ENCODE measurements at regions not wholly inside any gene's neighbourhood (a gene's known extent, or its start where the extent isn't known, plus 50 kb on each side); places are given as distances from the start of the nearest gene placed in this dataset.

DNA sequence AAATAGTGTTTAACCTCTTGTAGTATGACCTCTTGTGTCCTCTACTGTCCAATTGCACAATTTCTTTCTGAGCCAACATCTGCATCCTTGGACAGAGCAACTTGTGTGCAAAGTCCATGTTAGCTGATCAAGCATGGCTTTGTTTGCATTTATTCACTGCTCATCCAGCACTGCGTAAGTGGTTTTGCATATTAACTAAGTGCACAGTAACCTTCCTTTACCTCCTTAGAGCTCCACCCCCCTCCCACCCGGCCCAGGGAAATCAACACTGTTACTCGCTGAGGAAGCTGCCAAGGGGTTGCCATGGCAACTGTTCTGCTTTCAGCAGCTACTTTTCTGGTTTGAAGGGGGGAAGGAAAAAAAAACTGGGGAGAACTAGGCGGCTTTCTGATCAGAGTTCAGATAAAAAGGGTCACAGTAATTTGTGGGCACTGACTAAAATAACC is 153.5 kb upstream of the KLF12 start (continued):
- TF ChIP-seq, protein P1, sequence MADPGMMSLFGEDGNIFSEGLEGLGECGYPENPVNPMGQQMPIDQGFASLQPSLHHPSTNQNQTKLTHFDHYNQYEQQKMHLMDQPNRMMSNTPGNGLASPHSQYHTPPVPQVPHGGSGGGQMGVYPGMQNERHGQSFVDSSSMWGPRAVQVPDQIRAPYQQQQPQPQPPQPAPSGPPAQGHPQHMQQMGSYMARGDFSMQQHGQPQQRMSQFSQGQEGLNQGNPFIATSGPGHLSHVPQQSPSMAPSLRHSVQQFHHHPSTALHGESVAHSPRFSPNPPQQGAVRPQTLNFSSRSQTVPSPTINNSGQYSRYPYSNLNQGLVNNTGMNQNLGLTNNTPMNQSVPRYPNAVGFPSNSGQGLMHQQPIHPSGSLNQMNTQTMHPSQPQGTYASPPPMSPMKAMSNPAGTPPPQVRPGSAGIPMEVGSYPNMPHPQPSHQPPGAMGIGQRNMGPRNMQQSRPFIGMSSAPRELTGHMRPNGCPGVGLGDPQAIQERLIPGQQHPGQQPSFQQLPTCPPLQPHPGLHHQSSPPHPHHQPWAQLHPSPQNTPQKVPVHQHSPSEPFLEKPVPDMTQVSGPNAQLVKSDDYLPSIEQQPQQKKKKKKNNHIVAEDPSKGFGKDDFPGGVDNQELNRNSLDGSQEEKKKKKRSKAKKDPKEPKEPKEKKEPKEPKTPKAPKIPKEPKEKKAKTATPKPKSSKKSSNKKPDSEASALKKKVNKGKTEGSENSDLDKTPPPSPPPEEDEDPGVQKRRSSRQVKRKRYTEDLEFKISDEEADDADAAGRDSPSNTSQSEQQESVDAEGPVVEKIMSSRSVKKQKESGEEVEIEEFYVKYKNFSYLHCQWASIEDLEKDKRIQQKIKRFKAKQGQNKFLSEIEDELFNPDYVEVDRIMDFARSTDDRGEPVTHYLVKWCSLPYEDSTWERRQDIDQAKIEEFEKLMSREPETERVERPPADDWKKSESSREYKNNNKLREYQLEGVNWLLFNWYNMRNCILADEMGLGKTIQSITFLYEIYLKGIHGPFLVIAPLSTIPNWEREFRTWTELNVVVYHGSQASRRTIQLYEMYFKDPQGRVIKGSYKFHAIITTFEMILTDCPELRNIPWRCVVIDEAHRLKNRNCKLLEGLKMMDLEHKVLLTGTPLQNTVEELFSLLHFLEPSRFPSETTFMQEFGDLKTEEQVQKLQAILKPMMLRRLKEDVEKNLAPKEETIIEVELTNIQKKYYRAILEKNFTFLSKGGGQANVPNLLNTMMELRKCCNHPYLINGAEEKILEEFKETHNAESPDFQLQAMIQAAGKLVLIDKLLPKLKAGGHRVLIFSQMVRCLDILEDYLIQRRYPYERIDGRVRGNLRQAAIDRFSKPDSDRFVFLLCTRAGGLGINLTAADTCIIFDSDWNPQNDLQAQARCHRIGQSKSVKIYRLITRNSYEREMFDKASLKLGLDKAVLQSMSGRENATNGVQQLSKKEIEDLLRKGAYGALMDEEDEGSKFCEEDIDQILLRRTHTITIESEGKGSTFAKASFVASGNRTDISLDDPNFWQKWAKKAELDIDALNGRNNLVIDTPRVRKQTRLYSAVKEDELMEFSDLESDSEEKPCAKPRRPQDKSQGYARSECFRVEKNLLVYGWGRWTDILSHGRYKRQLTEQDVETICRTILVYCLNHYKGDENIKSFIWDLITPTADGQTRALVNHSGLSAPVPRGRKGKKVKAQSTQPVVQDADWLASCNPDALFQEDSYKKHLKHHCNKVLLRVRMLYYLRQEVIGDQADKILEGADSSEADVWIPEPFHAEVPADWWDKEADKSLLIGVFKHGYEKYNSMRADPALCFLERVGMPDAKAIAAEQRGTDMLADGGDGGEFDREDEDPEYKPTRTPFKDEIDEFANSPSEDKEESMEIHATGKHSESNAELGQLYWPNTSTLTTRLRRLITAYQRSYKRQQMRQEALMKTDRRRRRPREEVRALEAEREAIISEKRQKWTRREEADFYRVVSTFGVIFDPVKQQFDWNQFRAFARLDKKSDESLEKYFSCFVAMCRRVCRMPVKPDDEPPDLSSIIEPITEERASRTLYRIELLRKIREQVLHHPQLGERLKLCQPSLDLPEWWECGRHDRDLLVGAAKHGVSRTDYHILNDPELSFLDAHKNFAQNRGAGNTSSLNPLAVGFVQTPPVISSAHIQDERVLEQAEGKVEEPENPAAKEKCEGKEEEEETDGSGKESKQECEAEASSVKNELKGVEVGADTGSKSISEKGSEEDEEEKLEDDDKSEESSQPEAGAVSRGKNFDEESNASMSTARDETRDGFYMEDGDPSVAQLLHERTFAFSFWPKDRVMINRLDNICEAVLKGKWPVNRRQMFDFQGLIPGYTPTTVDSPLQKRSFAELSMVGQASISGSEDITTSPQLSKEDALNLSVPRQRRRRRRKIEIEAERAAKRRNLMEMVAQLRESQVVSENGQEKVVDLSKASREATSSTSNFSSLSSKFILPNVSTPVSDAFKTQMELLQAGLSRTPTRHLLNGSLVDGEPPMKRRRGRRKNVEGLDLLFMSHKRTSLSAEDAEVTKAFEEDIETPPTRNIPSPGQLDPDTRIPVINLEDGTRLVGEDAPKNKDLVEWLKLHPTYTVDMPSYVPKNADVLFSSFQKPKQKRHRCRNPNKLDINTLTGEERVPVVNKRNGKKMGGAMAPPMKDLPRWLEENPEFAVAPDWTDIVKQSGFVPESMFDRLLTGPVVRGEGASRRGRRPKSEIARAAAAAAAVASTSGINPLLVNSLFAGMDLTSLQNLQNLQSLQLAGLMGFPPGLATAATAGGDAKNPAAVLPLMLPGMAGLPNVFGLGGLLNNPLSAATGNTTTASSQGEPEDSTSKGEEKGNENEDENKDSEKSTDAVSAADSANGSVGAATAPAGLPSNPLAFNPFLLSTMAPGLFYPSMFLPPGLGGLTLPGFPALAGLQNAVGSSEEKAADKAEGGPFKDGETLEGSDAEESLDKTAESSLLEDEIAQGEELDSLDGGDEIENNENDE (IDR thresholded peaks at IDR 0.05; ENCODE audit: insufficient replicate concordance, low read length): no peak
- TF ChIP-seq BRCA1 (IDR thresholded peaks at IDR 0.05; ENCODE audit: low read depth, low read length) (no peak), TAF7 (optimal IDR thresholded peaks at IDR 0.05; ENCODE audit: borderline replicate concordance, low read depth, low read length) (no peak), HDAC6 (IDR thresholded peaks at IDR 0.05; ENCODE audit: low read depth, low read length) (no peak), SIRT6 (IDR thresholded peaks at IDR 0.05; ENCODE audit: low read length) (no peak), NRF1 (IDR thresholded peaks at IDR 0.05; ENCODE audit: low read depth, low read length) (no peak), SAP30 (IDR thresholded peaks at IDR 0.05; ENCODE audit: insufficient read depth, insufficient replicate concordance, low read length) (no peak), POLR2A (IDR thresholded peaks at IDR 0.05; ENCODE audit: control extremely low read depth in 1 of 2, low read depth in 2 of 2, low read length in 2 of 2) (no peak), TBP (IDR thresholded peaks at IDR 0.05; ENCODE audit: low read depth, low read length) (no peak), MAFK (IDR thresholded peaks at IDR 0.05; ENCODE audit: low read depth, low read length) (no peak), SUZ12 (IDR thresholded peaks at IDR 0.05; ENCODE audit: low read length) (no peak), CBX5 (IDR thresholded peaks at IDR 0.05; ENCODE audit: low read depth, low read length) (no peak)
- TF ChIP-seq, protein P2, sequence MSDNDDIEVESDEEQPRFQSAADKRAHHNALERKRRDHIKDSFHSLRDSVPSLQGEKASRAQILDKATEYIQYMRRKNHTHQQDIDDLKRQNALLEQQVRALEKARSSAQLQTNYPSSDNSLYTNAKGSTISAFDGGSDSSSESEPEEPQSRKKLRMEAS (IDR thresholded peaks at IDR 0.05): no peak
